IMR-90 (cell line): ENCODE measurements at regions not wholly inside any gene's neighbourhood (a gene's known extent, or its start where the extent isn't known, plus 50 kb on each side); places are given as distances from the start of the nearest gene placed in this dataset.

ENCODE experiments used
- ATAC-seq: fragments of 200-7000 bp; cut with Tn5 transposase; 2 replicates; pipeline ENCODE4 v1.9.1; 2020; ENCODE audit warnings: low read depth, mild to moderate bottlenecking, moderate library complexity
- BruUV-seq: library from RNA; stranded (reverse); fragments of 400-500 nt; replicated peaks from 2 replicates; lab custom pipeline; 2021; lab: Mats Ljungman, UMichigan
- CTCF ChIA-PET: fragments of 300-600 bp; formaldehyde crosslinking; extraction: SDS; loops from one replicate; lab custom pipeline; 2021; ENCODE audit warnings: antibody characterized with exemption; lab: Yijun Ruan, JAX
- POLR2A ChIA-PET: fragments of 300-600 bp; sonication (Branson Sonifier 250); formaldehyde crosslinking; loops from one replicate; lab custom pipeline; 2022; ENCODE audit warnings: antibody characterized with exemption; ENCODE audit not compliant: unreplicated experiment; lab: Charles Lee
- DNase-seq: peaks from one replicate; pipeline ENCODE4 v3.0.0; 2013
- H2AFZ ChIP-seq: replicated peaks from 2 replicates; pipeline ENCODE3; 2013; ENCODE audit warnings: low read length, mild to moderate bottlenecking; ENCODE audit not compliant: poor library complexity
- H2AK5ac ChIP-seq: 2 replicates; pipeline ENCODE4 v1.6.1; 2013; ENCODE audit warnings: low read depth, low read length, inconsistent platforms
- H2AK9ac ChIP-seq: replicated peaks from 2 replicates; pipeline ENCODE3; 2013; ENCODE audit warnings: mild to moderate bottlenecking, low read depth, low read length, moderate library complexity; ENCODE audit not compliant: poor library complexity
- H2BK120ac ChIP-seq: 2 replicates; pipeline ENCODE4 v1.6.1; 2013; ENCODE audit warnings: low read depth, low read length, inconsistent platforms
- H2BK15ac ChIP-seq: 3 replicates; pipeline ENCODE4 v1.6.1; 2013; ENCODE audit warnings: low read depth, low read length, inconsistent platforms
- H2BK20ac ChIP-seq: 2 replicates; pipeline ENCODE4 v1.6.1; 2013; ENCODE audit warnings: low read depth, mild to moderate bottlenecking, inconsistent platforms, low read length, moderate library complexity
- H2BK5ac ChIP-seq: 2 replicates; pipeline ENCODE4 v1.6.1; 2013; ENCODE audit warnings: mild to moderate bottlenecking, low read depth, low read length, inconsistent platforms; ENCODE audit not compliant: poor library complexity, severe bottlenecking
- H3K14ac ChIP-seq: replicated peaks from 2 replicates; pipeline ENCODE4 v1.6.1; 2013; ENCODE audit warnings: low read depth, low read length, inconsistent platforms
- H3K18ac ChIP-seq: 2 replicates; pipeline ENCODE4 v1.6.1; 2013; ENCODE audit warnings: low read depth, low read length, control low read depth
- H3K23ac ChIP-seq: 2 replicates; pipeline ENCODE4 v1.6.1; 2013; ENCODE audit warnings: low read depth, low read length, inconsistent platforms
- H3K27ac ChIP-seq: 2 replicates; pipeline ENCODE4 v1.5.1; 2013; ENCODE audit warnings: mild to moderate bottlenecking, control low read depth, low read length; ENCODE audit not compliant: insufficient read depth
- H3K27me3 ChIP-seq: 2 replicates; pipeline ENCODE4 v1.6.1; 2013; ENCODE audit warnings: low read length; ENCODE audit not compliant: control insufficient read depth, insufficient read depth
- H3K36me3 ChIP-seq: 2 replicates; pipeline ENCODE4 v1.6.1; 2013; ENCODE audit warnings: low read length, mixed read lengths; ENCODE audit not compliant: control insufficient read depth, insufficient read depth
- H3K4ac ChIP-seq: 2 replicates; pipeline ENCODE4 v1.6.1; 2013; ENCODE audit warnings: low read depth, low read length, inconsistent platforms
- H3K4me1 ChIP-seq: 2 replicates; pipeline ENCODE4 v1.6.1; 2013; ENCODE audit warnings: low read length, mixed read lengths; ENCODE audit not compliant: control insufficient read depth, insufficient read depth
- H3K4me2 ChIP-seq: 2 replicates; pipeline ENCODE4 v1.6.1; 2013; ENCODE audit warnings: low read depth, mild to moderate bottlenecking, control low read depth, low read length, moderate library complexity
- H3K4me3 ChIP-seq: 2 replicates; pipeline ENCODE4 v1.5.1; 2013; ENCODE audit warnings: low read depth, mild to moderate bottlenecking, control low read depth, low read length, moderate library complexity; ENCODE audit not compliant: insufficient read depth
- H3K56ac ChIP-seq: 2 replicates; pipeline ENCODE4 v1.6.1; 2013; ENCODE audit warnings: low read length, inconsistent platforms; ENCODE audit not compliant: insufficient read depth; ENCODE audit errors: extremely low read depth
- H3K79me1 ChIP-seq, 2 experiments: 2 replicates each; pipeline ENCODE4 v1.6.1; 2013; ENCODE audit warnings: low read length in 2 of 2, inconsistent platforms in 1 of 2, low read depth in 1 of 2
- H3K9ac ChIP-seq: 2 replicates; pipeline ENCODE4 v1.6.1; 2013; ENCODE audit warnings: low read depth, low read length, control low read depth
- H3K9me1 ChIP-seq: 2 replicates; pipeline ENCODE4 v1.6.1; 2013; ENCODE audit warnings: low read length, inconsistent platforms; ENCODE audit not compliant: insufficient read depth
- H3K9me3 ChIP-seq: 2 replicates; pipeline ENCODE4 v1.6.1; 2013; ENCODE audit warnings: low read length; ENCODE audit not compliant: control insufficient read depth, insufficient read depth
- H4K20me1 ChIP-seq: 2 replicates; pipeline ENCODE4 v1.6.1; 2013; ENCODE audit warnings: low read length, inconsistent platforms; ENCODE audit not compliant: insufficient read depth
- H4K5ac ChIP-seq: 2 replicates; pipeline ENCODE4 v1.6.1; 2013; ENCODE audit warnings: mild to moderate bottlenecking, low read depth, low read length, control low read depth
- H4K8ac ChIP-seq, 2 experiments: 2 replicates each; pipeline ENCODE4 v1.6.1; 2013; ENCODE audit warnings: low read depth in 2 of 2, low read length in 2 of 2, control low read depth in 1 of 2, inconsistent platforms in 1 of 2
- H4K91ac ChIP-seq: 2 replicates; pipeline ENCODE4 v1.6.1; 2013; ENCODE audit warnings: low read depth, low read length, inconsistent platforms; ENCODE audit not compliant: insufficient read depth
- BHLHE40 ChIP-seq: fragments of 150-350 bp; IDR thresholded peaks from 2 replicates; pipeline ENCODE4 v1.6.1; 2016; ENCODE audit warnings: mild to moderate bottlenecking, low read depth, low read length
- CEBPB ChIP-seq: IDR thresholded peaks from 2 replicates; pipeline ENCODE4 v1.6.1; 2012; ENCODE audit warnings: low read depth, low read length, improper control_type of control experiment
- CHD1 ChIP-seq: IDR thresholded peaks from 2 replicates; pipeline ENCODE4 v1.6.1; 2012; ENCODE audit warnings: low read depth, low read length, improper control_type of control experiment
- CTCF ChIP-seq: conservative IDR thresholded peaks from 2 replicates; pipeline ENCODE4 v1.5.1; 2012; ENCODE audit warnings: mild to moderate bottlenecking, low read depth, low read length, improper control_type of control experiment
- ELK1 ChIP-seq: fragments of 150-350 bp; IDR thresholded peaks from 2 replicates; pipeline ENCODE4 v1.6.1; 2016; ENCODE audit warnings: low read depth, mild to moderate bottlenecking, low read length, moderate library complexity, borderline replicate concordance
- FOS ChIP-seq: fragments of 150-350 bp; IDR thresholded peaks from 2 replicates; pipeline ENCODE4 v1.6.1; 2016; ENCODE audit warnings: low read depth, low read length
- MAFK ChIP-seq: IDR thresholded peaks from 2 replicates; pipeline ENCODE4 v1.6.1; 2012; ENCODE audit warnings: low read depth, low read length, improper control_type of control experiment
- MAZ ChIP-seq: IDR thresholded peaks from 2 replicates; pipeline ENCODE4 v1.6.1; 2012; ENCODE audit warnings: low read depth, mild to moderate bottlenecking, low read length, improper control_type of control experiment, moderate library complexity, borderline replicate concordance
- MXI1 ChIP-seq: IDR thresholded peaks from 2 replicates; pipeline ENCODE4 v1.6.1; 2012; ENCODE audit warnings: low read depth, mild to moderate bottlenecking, low read length, moderate library complexity, borderline replicate concordance
- NFE2L2 ChIP-seq: fragments of 150-350 bp; IDR thresholded peaks from 2 replicates; pipeline ENCODE4 v1.6.1; 2016; ENCODE audit warnings: low read depth, mild to moderate bottlenecking, low read length
- POLR2A ChIP-seq: IDR thresholded peaks from 2 replicates; pipeline ENCODE4 v1.6.1; 2012; ENCODE audit warnings: mild to moderate bottlenecking, low read depth, low read length
- RAD21 ChIP-seq: IDR thresholded peaks from 2 replicates; pipeline ENCODE4 v1.6.1; 2012; ENCODE audit warnings: low read length, improper control_type of control experiment
- RCOR1 ChIP-seq: IDR thresholded peaks from 2 replicates; pipeline ENCODE4 v1.6.1; 2012; ENCODE audit warnings: mild to moderate bottlenecking, low read length, improper control_type of control experiment; ENCODE audit not compliant: insufficient replicate concordance
- RFX5 ChIP-seq: IDR thresholded peaks from 2 replicates; pipeline ENCODE4 v1.8.0; 2012; ENCODE audit warnings: low read depth, mild to moderate bottlenecking, low read length, moderate library complexity
- SMC3 ChIP-seq: fragments of 150-350 bp; IDR thresholded peaks from 2 replicates; pipeline ENCODE4 v1.6.1; 2016; ENCODE audit warnings: low read depth, mild to moderate bottlenecking, antibody characterized with exemption, low read length, moderate library complexity
- USF2 ChIP-seq: fragments of 150-350 bp; IDR thresholded peaks from 2 replicates; pipeline ENCODE4 v1.6.1; 2017; ENCODE audit warnings: mild to moderate bottlenecking, antibody characterized with exemption, low read length, low read depth
- WGBS, 2 experiments: methylation state at CpG; one replicate each; pipeline versions ENCODE4 v1.1.5 to v1.1.7; 2013; ENCODE audit warnings: missing lambda C conversion rate in 2 of 2; ENCODE audit not compliant: insufficient read length in 1 of 2; ENCODE audit errors: extremely low coverage in 2 of 2; 5-methylcytosine and 5-hydroxymethylcytosine counted together
- dilution Hi-C: fragments of 300-500 bp; cut with HindIII; formaldehyde crosslinking; loops from one replicate; pipeline ENCODE4 v1.14.3; 2018; ENCODE audit warnings: low sequenced_read_pairs; ENCODE audit not compliant: unreplicated experiment
- in situ Hi-C: fragments of 300-500 bp; cut with MboI; formaldehyde crosslinking; loops from 3 replicates; pipeline ENCODE4 v1.14.3; 2019; ENCODE audit warnings: low sequenced_read_pairs, inconsistent platforms, mixed read lengths
- intact Hi-C: fragments of 100-400 bp; cut with micrococcal nuclease; formaldehyde crosslinking; loops from 2 replicates; pipeline ENCODE4 v1.10.0; 2022

- Histone ChIP-seq H4K8ac (no peak overlapping the region), H3K23ac (no peak overlapping the region), H3K4me3 (no peak overlapping the region), H3K9ac (no peak overlapping the region), H2BK120ac (no peak overlapping the region), H3K18ac (no peak overlapping the region), H2BK5ac (no peak overlapping the region), H3K4ac (no peak overlapping the region), H4K5ac (no peak overlapping the region), H3K79me1 (no peaks in the 10 kb centered on the region), H2AK5ac (no peak overlapping the region), H2BK15ac (no peak overlapping the region), H3K56ac (no peak overlapping the region), H3K4me1 (no peaks in the 10 kb centered on the region), H2AK9ac (no peak overlapping the region), H3K14ac (no peak overlapping the region), H3K36me3 (no peaks in the 10 kb centered on the region), H3K9me3 (peaks cover 6% of the 10 kb centered on the region; the same call in 1 of the 2 replicates), H3K27ac (no peak overlapping the region), H3K9me1 (no peaks in the 10 kb centered on the region), H2AFZ (no peak overlapping the region), H3K27me3 (no peaks in the 10 kb centered on the region), H4K91ac (no peak overlapping the region), H2BK20ac (no peak overlapping the region), H3K4me2 (no peak overlapping the region), H4K20me1 (no peaks in the 10 kb centered on the region)
- in situ Hi-C loops = no loop called here
- no peak for DNase-seq
- TF ChIP-seq RAD21 (no peak), BHLHE40 (no peak), FOS (no peak), POLR2A (no peak), SMC3 (no peak), CTCF (no peak), RFX5 (no peak), USF2 (no peak), MXI1 (no peak), CEBPB (no peak), MAZ (no peak), CHD1 (no peak), NFE2L2 (no peak), MAFK (no peak), RCOR1 (no peak), ELK1 (no peak)
- BruUV-seq = no TSS peak
- intact Hi-C loops = no loop called here
- ATAC-seq = no peak
- CTCF ChIA-PET = no interaction called here
- WGBS, 2 experiments = no CpG with 5 or more reads among the region's 2 CpGs
- dilution Hi-C loops = no loop called here
- POLR2A ChIA-PET = no interaction called here
Observed at GRCh38 chr2:151102226-151102625, 159.4 kb downstream of the RBM43 start.
